Stomach (tissue), 4 donors: ENCODE measurements at regions not wholly inside any gene's neighbourhood (a gene's known extent, or its start where the extent isn't known, plus 50 kb on each side); places are given as distances from the start of the nearest gene placed in this dataset.

Source experiments
- EP300 ChIP-seq: sonication (generic); formaldehyde crosslinking; IDR thresholded peaks from one replicate; pipeline ENCODE4 v1.6.1; 2017; ENCODE audit warnings: antibody characterized with exemption
- POLR2A ChIP-seq, 4 donors: fragments of 450-650 bp; IDR thresholded peaks; one replicate each; pipeline ENCODE4 v1.6.1; 2016; ENCODE audit warnings: antibody characterized with exemption in 4 of 4, control low read depth in 2 of 4, mild to moderate bottlenecking in 1 of 4, moderate library complexity in 1 of 4
- POLR2AphosphoS5 ChIP-seq, 3 donors: sonication (generic); formaldehyde crosslinking; IDR thresholded peaks; one replicate each; pipeline ENCODE4 v1.6.1; 2016; ENCODE audit warnings: antibody characterized with exemption in 3 of 3
- TF ChIP-seq, protein P1 (sequence below), 7 experiments: fragments of 450-650 bp in 4 of 7; fragments of 200-600 bp in 3 of 7; sonication (generic) in 3 of 7; IDR thresholded peaks; one replicate each; pipeline ENCODE4 v1.5.1; 2016 to 2019; ENCODE audit warnings: antibody characterized with exemption in 7 of 7, control low read depth in 2 of 7, mild to moderate bottlenecking in 1 of 7

DNA sequence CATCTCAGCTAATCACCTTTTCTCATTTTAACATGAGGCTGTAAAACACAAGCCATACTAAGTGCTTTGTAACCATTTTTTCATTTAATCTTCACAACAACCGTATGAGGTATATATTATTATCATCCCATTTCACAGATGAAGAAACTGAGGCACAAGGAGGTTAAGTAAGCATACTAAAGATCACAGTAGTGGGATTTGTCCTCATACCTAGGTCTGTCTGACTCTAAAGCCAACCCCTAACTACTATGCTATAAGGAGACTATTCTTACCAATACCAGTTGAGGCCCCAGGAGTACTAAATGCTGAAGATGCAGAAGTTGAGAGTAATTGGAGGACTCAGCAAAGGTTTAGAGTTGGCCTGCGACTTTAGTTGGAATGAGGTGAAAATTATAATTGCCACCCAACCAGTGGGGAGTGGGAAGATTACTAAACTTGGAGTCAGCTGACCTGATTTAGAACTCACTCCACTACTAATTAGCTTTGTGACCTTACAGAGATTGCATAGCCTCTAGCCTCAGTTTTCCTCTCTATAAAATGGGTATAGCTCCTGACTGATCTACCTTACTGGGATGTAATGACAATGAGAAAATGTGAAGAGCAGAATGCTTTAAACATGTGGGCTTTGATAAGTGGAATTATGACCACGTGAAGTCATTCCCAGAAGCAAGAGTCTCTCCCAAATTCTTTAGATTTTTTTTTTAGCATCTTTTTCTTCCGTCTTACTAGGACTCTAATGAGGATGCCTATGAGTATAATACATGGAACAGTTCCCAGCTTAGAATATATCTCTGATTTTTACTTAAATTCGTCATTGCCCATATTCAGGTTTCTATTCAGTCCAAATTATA is 85.8 kb upstream of the IPO9 start:
- TF ChIP-seq POLR2A (IDR thresholded peaks at IDR 0.05) (no peak), POLR2AphosphoS5 (IDR thresholded peaks at IDR 0.05) (no peak), EP300 (no peak)
- TF ChIP-seq, protein P1, sequence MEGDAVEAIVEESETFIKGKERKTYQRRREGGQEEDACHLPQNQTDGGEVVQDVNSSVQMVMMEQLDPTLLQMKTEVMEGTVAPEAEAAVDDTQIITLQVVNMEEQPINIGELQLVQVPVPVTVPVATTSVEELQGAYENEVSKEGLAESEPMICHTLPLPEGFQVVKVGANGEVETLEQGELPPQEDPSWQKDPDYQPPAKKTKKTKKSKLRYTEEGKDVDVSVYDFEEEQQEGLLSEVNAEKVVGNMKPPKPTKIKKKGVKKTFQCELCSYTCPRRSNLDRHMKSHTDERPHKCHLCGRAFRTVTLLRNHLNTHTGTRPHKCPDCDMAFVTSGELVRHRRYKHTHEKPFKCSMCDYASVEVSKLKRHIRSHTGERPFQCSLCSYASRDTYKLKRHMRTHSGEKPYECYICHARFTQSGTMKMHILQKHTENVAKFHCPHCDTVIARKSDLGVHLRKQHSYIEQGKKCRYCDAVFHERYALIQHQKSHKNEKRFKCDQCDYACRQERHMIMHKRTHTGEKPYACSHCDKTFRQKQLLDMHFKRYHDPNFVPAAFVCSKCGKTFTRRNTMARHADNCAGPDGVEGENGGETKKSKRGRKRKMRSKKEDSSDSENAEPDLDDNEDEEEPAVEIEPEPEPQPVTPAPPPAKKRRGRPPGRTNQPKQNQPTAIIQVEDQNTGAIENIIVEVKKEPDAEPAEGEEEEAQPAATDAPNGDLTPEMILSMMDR (IDR thresholded peaks at IDR 0.05): no peak
